GM12874 (cell line): ENCODE measurements at regions not wholly inside any gene's neighbourhood (a gene's known extent, or its start where the extent isn't known, plus 50 kb on each side); places are given as distances from the start of the nearest gene placed in this dataset.

Experiments used
- CTCF ChIP-seq: IDR thresholded peaks from 2 replicates; pipeline ENCODE4 v1.5.1; 2011; ENCODE audit warnings: low read depth, mild to moderate bottlenecking, control low read depth, low read length, moderate library complexity; ENCODE audit not compliant: insufficient read depth

- TF ChIP-seq CTCF, result no peak
These were observed 53.7 kb downstream of the CAMK2N1 start for GRCh38 chr1:20432341-20432740.

- TF ChIP-seq CTCF, result no peak
These were observed 54.9 kb downstream of the CAMK2N1 start for GRCh38 chr1:20431176-20431460.

GRCh38 chr1:20430355-20431175, 55.4 kb downstream of the CAMK2N1 start:
- TF ChIP-seq CTCF, result peak; percentile 85

GRCh38 chr1:20429296-20429695, 56.7 kb downstream of the CAMK2N1 start:
- no peak for TF ChIP-seq CTCF

- TF ChIP-seq CTCF, result no peak
These were observed 57.2 kb downstream of the CAMK2N1 start for GRCh38 chr1:20428841-20429240.

- no peak for TF ChIP-seq CTCF
These were observed 59.1 kb downstream of the CAMK2N1 start for GRCh38 chr1:20426923-20427322.

GRCh38 chr1:20426371-20426770, 59.6 kb downstream of the CAMK2N1 start:
- TF ChIP-seq CTCF, result no peak
